Uterus (tissue), 3 donors: ENCODE measurements at regions not wholly inside any gene's neighbourhood (a gene's known extent, or its start where the extent isn't known, plus 50 kb on each side); places are given as distances from the start of the nearest gene placed in this dataset.

Source experiments
- DNase-seq, 2 donors: peaks; one replicate each; pipeline ENCODE4 v3.0.0-alpha.2; 2019 to 2020
- H3K27ac ChIP-seq, 2 donors: fragments of 200-600 bp; sonication (generic); 1 replicate in 1 of 2; 2 replicates in 1 of 2; pipeline ENCODE4 v1.5.1; 2016 to 2018
- H3K27me3 ChIP-seq, 2 donors: fragments of 200-600 bp; sonication (generic); one replicate each; pipeline ENCODE4 v1.5.1; 2018 to 2019; ENCODE audit warnings: control low read depth in 1 of 2
- H3K36me3 ChIP-seq, 2 donors: fragments of 200-600 bp; sonication (generic); one replicate each; pipeline ENCODE4 v1.5.1; 2019; ENCODE audit warnings: control low read depth in 1 of 2
- H3K4me1 ChIP-seq, 2 donors: fragments of 200-600 bp; sonication (generic); one replicate each; pipeline ENCODE4 v1.5.1; 2018 to 2019; ENCODE audit warnings: control low read depth in 1 of 2
- H3K4me3 ChIP-seq, 2 donors: fragments of 200-600 bp; sonication (generic); 1 replicate in 1 of 2; 2 replicates in 1 of 2; pipeline ENCODE4 v1.5.1; 2018 to 2019; ENCODE audit warnings: mild to moderate bottlenecking in 1 of 2
- H3K9me3 ChIP-seq, 2 donors: fragments of 200-600 bp; sonication (generic); one replicate each; pipeline ENCODE4 v1.5.1; 2019; ENCODE audit warnings: control low read depth in 1 of 2
- CTCF ChIP-seq, 4 experiments: fragments of 200-600 bp in 2 of 4; fragments of 450-650 bp in 2 of 4; sonication (generic) in 2 of 4; IDR thresholded peaks; one replicate each; pipeline ENCODE4 v1.5.1; 2016 to 2019; ENCODE audit warnings: antibody characterized with exemption in 4 of 4, mild to moderate bottlenecking in 2 of 4, moderate library complexity in 1 of 4
- POLR2A ChIP-seq, 2 donors: fragments of 450-650 bp; IDR thresholded peaks; one replicate each; pipeline ENCODE4 v1.6.1; 2016; ENCODE audit warnings: antibody characterized with exemption in 2 of 2, mild to moderate bottlenecking in 1 of 2, moderate library complexity in 1 of 2
- intact Hi-C: fragments of 100-400 bp; cut with DNase I; formaldehyde crosslinking; loops from one replicate; pipeline ENCODE4 v1.15.1; 2023; ENCODE audit warnings: low total_unique reads
- donor health status: DM: yes; HTN: yes; CAD: no.

- TF ChIP-seq POLR2A (IDR thresholded peaks at IDR 0.05), result no peak
- no peak for TF ChIP-seq CTCF (IDR thresholded peaks at IDR 0.05)
- intact Hi-C loops, result no loop called here
- Histone ChIP-seq H3K9me3 (no peaks in the 10 kb centered on the region), H3K4me3 (no peak overlapping the region), H3K4me1 (no peaks in the 10 kb centered on the region), H3K27me3 (no peaks in the 10 kb centered on the region), H3K27ac (no peak overlapping the region), H3K36me3 (no peaks in the 10 kb centered on the region)
- no peak for DNase-seq
Measured at GRCh38 chr13:84200971-84201370, 318.7 kb upstream of the SLITRK1 start.

GRCh38 chr13:84192125-84192524, 309.9 kb upstream of the SLITRK1 start:
- intact Hi-C loops, result no loop called here

DNA sequence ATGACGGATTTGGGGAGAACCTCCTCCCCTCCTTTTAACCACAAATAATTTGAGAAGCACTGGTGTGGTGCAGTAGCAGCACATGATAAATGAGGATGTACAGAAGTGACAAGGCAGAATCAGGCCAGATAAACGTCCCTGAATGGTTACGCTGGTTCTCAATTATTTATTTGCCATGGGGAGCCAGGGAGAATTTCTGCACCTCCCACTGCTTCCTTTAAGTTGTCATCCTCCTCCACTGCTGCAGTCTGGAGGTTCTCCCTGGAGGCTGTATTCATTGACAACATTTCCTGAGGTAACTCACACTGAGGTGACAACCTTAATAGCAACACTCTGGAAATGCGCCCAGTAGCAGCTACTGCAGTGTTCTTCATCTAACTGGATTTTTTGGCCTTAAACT, 308.9 kb upstream of the SLITRK1 start:
- no peak for DNase-seq
- Histone ChIP-seq H3K27me3 (no peaks in the 10 kb centered on the region), H3K9me3 (no peaks in the 10 kb centered on the region), H3K4me3 (no peak overlapping the region), H3K4me1 (no peaks in the 10 kb centered on the region), H3K36me3 (peaks cover 0 to 3% of the 10 kb centered on the region in 2 donors), H3K27ac (no peak overlapping the region)
- intact Hi-C loops, result no loop called here
- TF ChIP-seq POLR2A (IDR thresholded peaks at IDR 0.05), result no peak
- no peak for TF ChIP-seq CTCF (IDR thresholded peaks at IDR 0.05)

More at GRCh38 chr13:84192125-84192524, 309.9 kb upstream of the SLITRK1 start:
- Histone ChIP-seq H3K4me1 (no peaks in the 10 kb centered on the region), H3K27ac (no peak overlapping the region), H3K9me3 (no peaks in the 10 kb centered on the region), H3K27me3 (no peaks in the 10 kb centered on the region), H3K36me3 (peaks cover 0 to 3% of the 10 kb centered on the region in 2 donors), H3K4me3 (no peak overlapping the region)
- DNase-seq, result no peak
- TF ChIP-seq POLR2A (IDR thresholded peaks at IDR 0.05) (no peak), CTCF (IDR thresholded peaks at IDR 0.05) (no peak)

DNA sequence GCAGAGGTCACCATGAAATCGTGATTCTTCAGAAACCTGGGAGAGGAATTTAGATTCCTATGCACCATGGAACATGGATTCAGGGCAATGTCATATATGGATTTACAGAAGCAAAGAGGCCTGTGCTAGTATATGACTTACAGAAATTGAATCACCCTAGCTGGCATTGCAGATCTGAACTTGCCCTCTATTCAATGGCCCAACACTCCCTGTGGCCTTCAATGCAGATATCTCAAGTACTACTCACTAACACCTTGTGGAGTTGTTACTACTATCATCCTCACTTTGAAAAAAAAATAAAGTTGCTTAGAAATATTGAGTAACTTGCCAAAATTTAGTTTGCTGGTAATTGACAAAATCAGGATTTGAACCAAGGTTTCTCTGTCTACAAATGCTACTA, 305.4 kb upstream of the SLITRK1 start:
- Histone ChIP-seq H3K9me3 (no peaks in the 10 kb centered on the region), H3K27ac (no peak overlapping the region), H3K36me3 (no peaks in the 10 kb centered on the region), H3K4me3 (no peak overlapping the region), H3K27me3 (no peaks in the 10 kb centered on the region), H3K4me1 (no peaks in the 10 kb centered on the region)
- no peak for TF ChIP-seq CTCF (IDR thresholded peaks at IDR 0.05)
- TF ChIP-seq POLR2A (IDR thresholded peaks at IDR 0.05), result no peak
- no peak for DNase-seq
- intact Hi-C loops, result no loop called here

DNA sequence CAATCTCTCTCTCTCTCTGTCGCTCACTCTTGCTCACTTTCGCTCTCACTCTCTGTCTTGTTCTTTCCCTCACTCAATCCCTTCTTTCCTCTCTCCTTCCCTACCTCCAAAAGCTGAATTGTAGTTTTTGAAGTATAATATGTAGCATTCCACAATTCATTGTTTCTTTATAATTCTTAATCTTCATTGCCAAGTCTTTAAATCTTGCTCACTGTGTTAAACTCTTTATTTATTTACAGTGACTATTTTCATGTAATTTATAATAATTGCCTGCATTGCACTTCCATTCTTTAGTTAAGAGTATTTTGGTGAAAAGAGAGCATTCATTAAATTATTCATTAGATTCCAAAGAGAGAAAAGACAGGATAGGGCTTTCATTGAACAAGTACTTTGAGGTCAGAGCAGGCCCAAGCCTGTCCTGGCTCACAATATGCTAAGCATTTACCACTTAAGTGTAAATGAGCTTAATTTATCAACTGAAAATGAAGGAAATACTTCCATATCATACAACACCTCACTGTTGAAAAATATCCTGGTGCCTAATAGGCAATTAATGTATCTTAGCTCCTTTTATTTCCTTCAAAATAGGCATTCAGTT, 257.4 kb upstream of the SLITRK1 start:
- no peaks in the 10 kb centered on the region for H3K4me1 ChIP-seq

More for the DNA sequence above, 257.4 kb upstream of the SLITRK1 start:
- Histone ChIP-seq H3K27me3 (no peaks in the 10 kb centered on the region), H3K9me3 (no peaks in the 10 kb centered on the region), H3K27ac (no peak overlapping the region), H3K4me3 (no peak overlapping the region), H3K36me3 (peaks cover 0 to 2% of the 10 kb centered on the region in 2 donors)
- TF ChIP-seq CTCF (IDR thresholded peaks at IDR 0.05) (no peak), POLR2A (IDR thresholded peaks at IDR 0.05) (no peak)
- intact Hi-C loops, result no loop called here
- DNase-seq, result no peak
